ENCODE measurements at regions not wholly inside any gene's neighbourhood (a gene's known extent, or its start where the extent isn't known, plus 50 kb on each side); places are given as distances from the start of the nearest gene placed in this dataset.

GRCh38 chr5:64069486-64069885 lies 96.2 kb upstream of the RNF180 start:
- Histone ChIP-seq H3K36me3 (ENCODE audit: control insufficient read depth, insufficient read depth, low read length) (no peaks in the 10 kb centered on the region), H3K27me3 (replicated peaks; ENCODE audit: control insufficient read depth, insufficient read depth, low read length) (no peaks in the 10 kb centered on the region), H3K4me3 (replicated peaks; ENCODE audit: low read depth, low read length) (no peak overlapping the region)
- DNase-seq (ENCODE audit: extremely low read depth, insufficient read length), result no peak
- TF ChIP-seq CTCF (IDR thresholded peaks at IDR 0.05; ENCODE audit: insufficient read depth, low read length, poor library complexity, severe bottlenecking), result no peak

GRCh38 chr5:64050296-64050695 lies 88.1 kb upstream of the HTR1A start:
- no peaks in the 10 kb centered on the region for H3K27me3 ChIP-seq (replicated peaks; ENCODE audit: control insufficient read depth, insufficient read depth, low read length)
- DNase-seq (ENCODE audit: extremely low read depth, insufficient read length), result no peak
- no peak for TF ChIP-seq CTCF (IDR thresholded peaks at IDR 0.05; ENCODE audit: insufficient read depth, low read length, poor library complexity, severe bottlenecking)
- H3K36me3 ChIP-seq (ENCODE audit: control insufficient read depth, insufficient read depth, low read length), result no peaks in the 10 kb centered on the region
- no peak overlapping the region for H3K4me3 ChIP-seq (replicated peaks; ENCODE audit: low read depth, low read length)

GRCh38 chr5:64040490-64040889 lies 78.2 kb upstream of the HTR1A start:
- Histone ChIP-seq H3K4me3 (replicated peaks; ENCODE audit: low read depth, low read length) (no peak overlapping the region), H3K27me3 (replicated peaks; ENCODE audit: control insufficient read depth, insufficient read depth, low read length) (no peaks in the 10 kb centered on the region), H3K36me3 (ENCODE audit: control insufficient read depth, insufficient read depth, low read length) (no peaks in the 10 kb centered on the region)
- no peak for TF ChIP-seq CTCF (IDR thresholded peaks at IDR 0.05; ENCODE audit: insufficient read depth, low read length, poor library complexity, severe bottlenecking)
- DNase-seq (ENCODE audit: extremely low read depth, insufficient read length), result no peak

GRCh38 chr5:64026493-64026892 lies 64.2 kb upstream of the HTR1A start:
- H3K4me3 ChIP-seq (replicated peaks; ENCODE audit: low read depth, low read length), result no peak overlapping the region
- no peaks in the 10 kb centered on the region for H3K36me3 ChIP-seq (ENCODE audit: control insufficient read depth, insufficient read depth, low read length)
- no peak for DNase-seq (ENCODE audit: extremely low read depth, insufficient read length)
- no peaks in the 10 kb centered on the region for H3K27me3 ChIP-seq (replicated peaks; ENCODE audit: control insufficient read depth, insufficient read depth, low read length)
- TF ChIP-seq CTCF (IDR thresholded peaks at IDR 0.05; ENCODE audit: insufficient read depth, low read length, poor library complexity, severe bottlenecking), result no peak

GRCh38 chr5:64019746-64020145 lies 57.5 kb upstream of the HTR1A start:
- no peaks in the 10 kb centered on the region for H3K36me3 ChIP-seq (ENCODE audit: control insufficient read depth, insufficient read depth, low read length)
- DNase-seq (ENCODE audit: extremely low read depth, insufficient read length), result no peak
- no peak overlapping the region for H3K4me3 ChIP-seq (replicated peaks; ENCODE audit: low read depth, low read length)
- H3K27me3 ChIP-seq (replicated peaks; ENCODE audit: control insufficient read depth, insufficient read depth, low read length), result no peaks in the 10 kb centered on the region
- no peak for TF ChIP-seq CTCF (IDR thresholded peaks at IDR 0.05; ENCODE audit: insufficient read depth, low read length, poor library complexity, severe bottlenecking)

GRCh38 chr5:64018966-64019365 lies 56.7 kb upstream of the HTR1A start:
- H3K27me3 ChIP-seq (replicated peaks; ENCODE audit: control insufficient read depth, insufficient read depth, low read length), result no peaks in the 10 kb centered on the region
- no peak for TF ChIP-seq CTCF (IDR thresholded peaks at IDR 0.05; ENCODE audit: insufficient read depth, low read length, poor library complexity, severe bottlenecking)
- no peak overlapping the region for H3K4me3 ChIP-seq (replicated peaks; ENCODE audit: low read depth, low read length)
- no peak for DNase-seq (ENCODE audit: extremely low read depth, insufficient read length)
- H3K36me3 ChIP-seq (ENCODE audit: control insufficient read depth, insufficient read depth, low read length), result no peaks in the 10 kb centered on the region
